ENCODE measurements at regions not wholly inside any gene's neighbourhood (a gene's known extent, or its start where the extent isn't known, plus 50 kb on each side); places are given as distances from the start of the nearest gene placed in this dataset.

- peaks cover 0 to 2% (median 2%) of the 10 kb centered on the region in 4 experiments; a peak in 3 of 7 replicates for H3K4me1 ChIP-seq (replicated peaks in 1 of 4; ENCODE audit: control insufficient read depth in 3 of 4, insufficient read depth in 4 of 4, low read length in 3 of 4)
- no peaks in the 10 kb centered on the region for H3K79me1 ChIP-seq (ENCODE audit: low read depth, low read length)
- no peak overlapping the region for H3K4ac ChIP-seq (replicated peaks; ENCODE audit: insufficient read length, low read depth, low read length)
- no peak for TF ChIP-seq KDM5A (IDR thresholded peaks at IDR 0.05; ENCODE audit: low read length)
- H4K8ac ChIP-seq (ENCODE audit: extremely low read depth, insufficient read depth, low read length) = no peak overlapping the region
- H4K5ac ChIP-seq (ENCODE audit: insufficient read length, low read depth, low read length) = no peak overlapping the region
- ChIA-PET CTCF (ENCODE audit: partially characterized antibody) (interaction anchor here (0.6 to 0.8 kb wide), 2 partner anchors 12 to 389 kb away, joined by 3 read pairs; no protein-coding TSS in a partner anchor), POLR2A (ENCODE audit: partially characterized antibody) (no interaction called here)
- H3K56ac ChIP-seq (replicated peaks; ENCODE audit: insufficient read length, low read depth, low read length) = no peak overlapping the region
- H3K9me3 ChIP-seq (ENCODE audit: insufficient read depth in 2 of 2, low read depth in 1 of 2, low read length in 1 of 2) = no peaks in the 10 kb centered on the region
- H4K20me1 ChIP-seq (replicated peaks in 1 of 2; ENCODE audit: control insufficient read depth in 1 of 2, insufficient read depth in 2 of 2, low read length in 2 of 2) = no peaks in the 10 kb centered on the region
- 86% methylated on average over 3 of the region's 3 CpGs; no CpG with 5 or more reads in 1 of the 2 experiments for WGBS, 2 experiments (ENCODE audit: extremely low coverage in 1 of 2, insufficient coverage in 1 of 2, insufficient read length in 1 of 2, insufficient replicate concordance in 2 of 2, low coverage in 1 of 2, low lambda C conversion rate in 2 of 2, missing lambda C conversion rate in 1 of 2)
- DNase-seq (ENCODE audit: low read depth in 1 of 2, low spot score in 2 of 2) (no peak), FAIRE-seq (no peak)
- H3K9ac ChIP-seq (replicated peaks in 1 of 4; ENCODE audit: extremely low read depth in 1 of 4, low read depth in 3 of 4, low read length in 3 of 4) = no peak overlapping the region
- H2BK20ac ChIP-seq (ENCODE audit: low read length) = no peak overlapping the region
- H3K23ac ChIP-seq (ENCODE audit: insufficient read length) = no peak overlapping the region
- H2AK5ac ChIP-seq (ENCODE audit: low read depth, low read length) = no peak overlapping the region
- no peak overlapping the region for H3K14ac ChIP-seq (ENCODE audit: insufficient read length)
- no peak overlapping the region; the same call in 1 of the 2 replicates for H2AFZ ChIP-seq (ENCODE audit: low read length)
- H3K18ac ChIP-seq (ENCODE audit: extremely low read depth, low read length) = no peak overlapping the region
- H2BK120ac ChIP-seq (replicated peaks; ENCODE audit: low read depth, low read length) = no peak overlapping the region
- H3K36me3 ChIP-seq (ENCODE audit: control insufficient read depth in 2 of 4, insufficient read depth in 4 of 4, low read length in 3 of 4) = no peaks in the 10 kb centered on the region
- no peak overlapping the region for H4K91ac ChIP-seq (replicated peaks; ENCODE audit: insufficient read length, low read length)
- no peak overlapping the region for H2BK5ac ChIP-seq (ENCODE audit: low read depth, low read length)
- no peaks in the 10 kb centered on the region for H3K23me2 ChIP-seq (ENCODE audit: low read depth, low read length)
- H3K4me3 ChIP-seq (ENCODE audit: extremely low read depth in 1 of 4, insufficient read depth in 2 of 4, low read depth in 3 of 4, low read length in 4 of 4) = no peak overlapping the region
- no peak overlapping the region for H3K27ac ChIP-seq (ENCODE audit: low read depth, low read length)
- H3K27me3 ChIP-seq (replicated peaks in 1 of 4; ENCODE audit: control insufficient read depth in 3 of 4, extremely low read depth in 1 of 4, insufficient read depth in 3 of 4, low read length in 3 of 4) = no peaks in the 10 kb centered on the region
- H3K4me2 ChIP-seq (ENCODE audit: insufficient read depth in 1 of 2, low read depth in 2 of 2, low read length in 2 of 2) = no peak overlapping the region
- no peaks in the 10 kb centered on the region for H3K79me2 ChIP-seq (ENCODE audit: control insufficient read depth in 1 of 2, insufficient read depth in 2 of 2, low read length in 2 of 2)
- no peak overlapping the region for H2BK12ac ChIP-seq (ENCODE audit: low read depth, low read length)
- no peak overlapping the region for H2BK15ac ChIP-seq (ENCODE audit: low read length)
These were observed 139.8 kb upstream of the SEMA6D start for GRCh38 chr15:47577461-47577860.

All from H1 (cell line).